HCT116 (cell line): ENCODE measurements at regions not wholly inside any gene's neighbourhood (a gene's known extent, or its start where the extent isn't known, plus 50 kb on each side); places are given as distances from the start of the nearest gene placed in this dataset.

Experiments
- ATAC-seq: fragments of 200-7000 bp; cut with Tn5 transposase; 2 replicates; pipeline ENCODE4 v1.9.1; 2020; ENCODE audit warnings: mild to moderate bottlenecking, moderate library complexity
- BruUV-seq: library from RNA; stranded (reverse); fragments of 400-500 nt; replicated peaks from 2 replicates; lab custom pipeline; 2021; lab: Mats Ljungman, UMichigan
- CTCF ChIA-PET: fragments of 300-600 bp; sonication (Branson Sonifier 250); formaldehyde crosslinking; loops from one replicate; lab custom pipeline; 2021; ENCODE audit warnings: antibody characterized with exemption; lab: Charles Lee
- POLR2A ChIA-PET: fragments of 300-600, 350-600 bp; sonication (Branson Sonifier 250); formaldehyde crosslinking; loops from one replicate; lab custom pipeline; 2021; ENCODE audit warnings: antibody characterized with exemption; lab: Charles Lee
- RAD21 ChIA-PET, 2 experiments: fragments of 300-600 bp; sonication (Branson Sonifier 250); formaldehyde crosslinking; loops; one replicate each; lab custom pipeline; 2023; ENCODE audit warnings: low total read pairs in 2 of 2; ENCODE audit not compliant: uncharacterized antibody in 2 of 2, unreplicated experiment in 2 of 2, low non-redundant PET in 1 of 2; lab: Charles Lee
- DNase-seq: peaks from one replicate; pipeline ENCODE4 v3.0.0-alpha.2; 2010; ENCODE audit warnings: low read depth, low spot score
- H2AFZ ChIP-seq: fragments of 200-600 bp; shearing (Covaris generic), sonication (generic); 2 replicates; pipeline ENCODE4 v1.6.1; 2017; ENCODE audit warnings: low read depth, mixed run types, mixed read lengths, antibody characterized with exemption, low read length; ENCODE audit not compliant: poor library complexity, severe bottlenecking
- H3K27ac ChIP-seq: 2 replicates; pipeline ENCODE4 v1.5.1; 2012; ENCODE audit warnings: low read depth, low read length
- H3K27me3 ChIP-seq: fragments of 200-600 bp; sonication (generic); 2 replicates; pipeline ENCODE4 v1.6.1; 2016; ENCODE audit warnings: mixed run types, low read length, mixed read lengths; ENCODE audit not compliant: insufficient read depth
- H3K36me3 ChIP-seq, 2 experiments: fragments of 200-500 bp in 1 of 2; fragments of 200-600 bp in 1 of 2; sonication (Bioruptor generic) in 1 of 2; sonication (generic) in 1 of 2; 2 replicates each; pipeline versions ENCODE4 v1.5.1 to v1.6.1; 2014 to 2016; ENCODE audit warnings: low read length in 2 of 2, inconsistent platforms in 1 of 2, mixed read lengths in 1 of 2, mixed run types in 1 of 2; ENCODE audit not compliant: insufficient read depth in 2 of 2, control insufficient read depth in 1 of 2
- H3K4me1 ChIP-seq, 2 experiments: fragments of 200-600 bp in 1 of 2; sonication (generic) in 1 of 2; 2 replicates each; pipeline versions ENCODE4 v1.5.1 to v1.6.1; 2012 to 2017; ENCODE audit warnings: low read length in 2 of 2, inconsistent platforms in 1 of 2, mild to moderate bottlenecking in 1 of 2, mixed read lengths in 1 of 2, mixed run types in 1 of 2, moderate library complexity in 1 of 2; ENCODE audit not compliant: insufficient read depth in 2 of 2, control insufficient read depth in 1 of 2
- H3K4me2 ChIP-seq: fragments of 200-600 bp; sonication (generic); 2 replicates; pipeline ENCODE4 v1.6.1; 2017; ENCODE audit warnings: mixed run types, low read length, mixed read lengths
- H3K4me3 ChIP-seq, 2 experiments: fragments of 200-600 bp in 1 of 2; sonication (generic) in 1 of 2; replicated peaks in 1 of 2; 2 replicates each; pipeline ENCODE4 v1.5.1; 2011 to 2016; ENCODE audit warnings: low read length in 2 of 2, control low read depth in 1 of 2, low read depth in 1 of 2, mild to moderate bottlenecking in 1 of 2, mixed read lengths in 1 of 2, mixed run types in 1 of 2
- H3K79me2 ChIP-seq: fragments of 200-600 bp; sonication (generic); 2 replicates; pipeline ENCODE4 v1.6.1; 2017; ENCODE audit warnings: mild to moderate bottlenecking, mixed run types, low read length, moderate library complexity, mixed read lengths; ENCODE audit not compliant: insufficient read depth
- H3K9ac ChIP-seq: fragments of 200-600 bp; sonication (generic); 2 replicates; pipeline ENCODE4 v1.6.1; 2016; ENCODE audit warnings: low read length, mixed read lengths
- H3K9me2 ChIP-seq: fragments of 200-600 bp; sonication (generic), shearing (Covaris generic); 2 replicates; pipeline ENCODE4 v1.6.1; 2017; ENCODE audit warnings: mixed run types, mild to moderate bottlenecking, moderate library complexity; ENCODE audit not compliant: insufficient read depth
- H3K9me3 ChIP-seq, 2 experiments: fragments of 200-500 bp in 1 of 2; fragments of 200-600 bp in 1 of 2; sonication (Bioruptor generic) in 1 of 2; sonication (generic) in 1 of 2; 2 replicates each; pipeline ENCODE4 v1.6.1; 2014 to 2017; ENCODE audit warnings: low read length in 2 of 2, mixed read lengths in 2 of 2, inconsistent platforms in 1 of 2, low read depth in 1 of 2, mild to moderate bottlenecking in 1 of 2, mixed run types in 1 of 2, moderate library complexity in 1 of 2; ENCODE audit not compliant: control insufficient read depth in 1 of 2, insufficient read depth in 1 of 2
- H4K20me1 ChIP-seq: fragments of 200-600 bp; sonication (generic), shearing (Covaris generic); 2 replicates; pipeline ENCODE4 v1.6.1; 2017; ENCODE audit warnings: mixed run types, mild to moderate bottlenecking, moderate library complexity; ENCODE audit not compliant: insufficient read depth
- CBX3 ChIP-seq: IDR thresholded peaks from 2 replicates; pipeline ENCODE4 v1.6.1; 2012; ENCODE audit warnings: low read depth
- CEBPB ChIP-seq: IDR thresholded peaks from 2 replicates; pipeline ENCODE4 v1.6.1; 2012; ENCODE audit warnings: low read depth
- EGR1 ChIP-seq: IDR thresholded peaks from 2 replicates; pipeline ENCODE4 v1.6.1; 2012; ENCODE audit warnings: low read depth
- ELF1 ChIP-seq: IDR thresholded peaks from 2 replicates; pipeline ENCODE4 v1.6.1; 2012; ENCODE audit warnings: low read depth, borderline replicate concordance
- EZH2 ChIP-seq: fragments of 200-600 bp; sonication (generic); IDR thresholded peaks from 2 replicates; pipeline ENCODE4 v1.6.1; 2017; ENCODE audit warnings: antibody characterized with exemption, mixed run types
- EZH2phosphoT487 ChIP-seq: fragments of 200-600 bp; IDR thresholded peaks from 2 replicates; pipeline ENCODE4 v1.6.1; 2018; ENCODE audit warnings: antibody characterized with exemption, borderline replicate concordance
- FOSL1 ChIP-seq: IDR thresholded peaks from 2 replicates; pipeline ENCODE4 v1.6.1; 2012; ENCODE audit warnings: low read depth
- JUND ChIP-seq: IDR thresholded peaks from 2 replicates; pipeline ENCODE4 v1.6.1; 2012
- POLR2A ChIP-seq: IDR thresholded peaks from 2 replicates; pipeline ENCODE4 v1.7.0; 2011; ENCODE audit warnings: borderline replicate concordance; ENCODE audit not compliant: insufficient read depth, insufficient read length; ENCODE audit errors: extremely low read depth
- RAD21 ChIP-seq: IDR thresholded peaks from 2 replicates; pipeline ENCODE4 v1.6.1; 2012; ENCODE audit warnings: low read depth, mild to moderate bottlenecking
- SIN3A ChIP-seq: IDR thresholded peaks from 2 replicates; pipeline ENCODE4 v1.6.1; 2012; ENCODE audit warnings: low read depth
- SP1 ChIP-seq: IDR thresholded peaks from 2 replicates; pipeline ENCODE4 v1.6.1; 2012; ENCODE audit warnings: low read depth
- SRF ChIP-seq: IDR thresholded peaks from 2 replicates; pipeline ENCODE4 v1.6.1; 2012; ENCODE audit warnings: low read depth
- TCF7L2 ChIP-seq: IDR thresholded peaks from 2 replicates; pipeline ENCODE4 v1.7.0; 2011; ENCODE audit warnings: borderline replicate concordance, inconsistent platforms; ENCODE audit not compliant: insufficient read depth, insufficient read length; ENCODE audit errors: extremely low read depth
- YY1 ChIP-seq: IDR thresholded peaks from 2 replicates; pipeline ENCODE4 v1.6.1; 2011; ENCODE audit warnings: low read length, low read depth, moderate library complexity, mild to moderate bottlenecking; ENCODE audit not compliant: insufficient replicate concordance; ENCODE audit errors: extremely low read depth
- intact Hi-C: fragments of 100-400 bp; cut with micrococcal nuclease; formaldehyde crosslinking; loops from 2 replicates; pipeline ENCODE4 v1.10.0; 2022
- TF ChIP-seq, protein P1 (sequence below): IDR thresholded peaks from 2 replicates; pipeline ENCODE4 v1.6.1; 2012
- TF ChIP-seq, protein P2 (sequence below): IDR thresholded peaks from 2 replicates; pipeline ENCODE4 v1.6.1; 2012
- TF ChIP-seq, protein P3 (sequence below): IDR thresholded peaks from 2 replicates; pipeline ENCODE4 v1.6.1; 2011; ENCODE audit warnings: mild to moderate bottlenecking, low read length, moderate library complexity; ENCODE audit not compliant: insufficient replicate concordance; ENCODE audit errors: extremely low read depth
- TF ChIP-seq, protein P4 (sequence below), 3 experiments: fragments of 200-600 bp in 1 of 3; sonication (generic) in 1 of 3; IDR thresholded peaks in 2 of 3; conservative IDR thresholded peaks in 1 of 3; 2 replicates each; pipeline ENCODE4 v1.5.1; 2012 to 2017; ENCODE audit warnings: low read depth in 2 of 3, low read length in 2 of 3, antibody characterized with exemption in 1 of 3, borderline replicate concordance in 1 of 3, control low read depth in 1 of 3, mild to moderate bottlenecking in 1 of 3, mixed read lengths in 1 of 3, mixed run types in 1 of 3, moderate library complexity in 1 of 3; ENCODE audit not compliant: insufficient read depth in 1 of 3

DNA sequence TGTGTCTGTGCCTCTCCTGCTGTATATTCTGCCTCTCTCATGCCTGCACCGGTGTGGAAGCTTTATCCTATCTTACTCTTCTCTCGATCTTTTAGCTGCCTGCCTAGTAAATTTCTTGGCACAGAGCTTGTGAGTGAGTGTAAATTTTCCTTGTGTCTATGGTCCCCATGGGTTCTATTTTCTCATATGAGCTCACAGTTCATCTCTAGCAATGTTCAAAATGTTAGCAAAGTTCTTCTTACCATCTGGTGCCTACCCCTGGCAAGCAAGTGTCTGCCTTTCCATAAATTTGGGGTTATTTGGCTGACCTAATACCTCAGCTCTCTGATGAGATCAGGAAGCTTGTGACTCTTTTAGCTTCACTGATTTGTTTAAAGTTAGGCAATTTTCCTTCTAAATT, 572.1 kb upstream of the BRINP3 start:
- TF ChIP-seq FOSL1 (no peak), EZH2 (no peak), RAD21 (no peak), JUND (no peak), EZH2phosphoT487 (no peak), EGR1 (no peak), POLR2A (no peak), SRF (no peak), SP1 (no peak), TCF7L2 (no peak), SIN3A (no peak), YY1 (no peak), CEBPB (no peak), ELF1 (no peak), CBX3 (no peak)
- TF ChIP-seq, protein P1, sequence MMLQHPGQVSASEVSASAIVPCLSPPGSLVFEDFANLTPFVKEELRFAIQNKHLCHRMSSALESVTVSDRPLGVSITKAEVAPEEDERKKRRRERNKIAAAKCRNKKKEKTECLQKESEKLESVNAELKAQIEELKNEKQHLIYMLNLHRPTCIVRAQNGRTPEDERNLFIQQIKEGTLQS, result no peak
- TF ChIP-seq, protein P2, sequence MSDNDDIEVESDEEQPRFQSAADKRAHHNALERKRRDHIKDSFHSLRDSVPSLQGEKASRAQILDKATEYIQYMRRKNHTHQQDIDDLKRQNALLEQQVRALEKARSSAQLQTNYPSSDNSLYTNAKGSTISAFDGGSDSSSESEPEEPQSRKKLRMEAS, result no peak
- TF ChIP-seq, protein P3, sequence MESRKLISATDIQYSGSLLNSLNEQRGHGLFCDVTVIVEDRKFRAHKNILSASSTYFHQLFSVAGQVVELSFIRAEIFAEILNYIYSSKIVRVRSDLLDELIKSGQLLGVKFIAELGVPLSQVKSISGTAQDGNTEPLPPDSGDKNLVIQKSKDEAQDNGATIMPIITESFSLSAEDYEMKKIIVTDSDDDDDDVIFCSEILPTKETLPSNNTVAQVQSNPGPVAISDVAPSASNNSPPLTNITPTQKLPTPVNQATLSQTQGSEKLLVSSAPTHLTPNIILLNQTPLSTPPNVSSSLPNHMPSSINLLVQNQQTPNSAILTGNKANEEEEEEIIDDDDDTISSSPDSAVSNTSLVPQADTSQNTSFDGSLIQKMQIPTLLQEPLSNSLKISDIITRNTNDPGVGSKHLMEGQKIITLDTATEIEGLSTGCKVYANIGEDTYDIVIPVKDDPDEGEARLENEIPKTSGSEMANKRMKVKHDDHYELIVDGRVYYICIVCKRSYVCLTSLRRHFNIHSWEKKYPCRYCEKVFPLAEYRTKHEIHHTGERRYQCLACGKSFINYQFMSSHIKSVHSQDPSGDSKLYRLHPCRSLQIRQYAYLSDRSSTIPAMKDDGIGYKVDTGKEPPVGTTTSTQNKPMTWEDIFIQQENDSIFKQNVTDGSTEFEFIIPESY, result no peak
- TF ChIP-seq, protein P4, sequence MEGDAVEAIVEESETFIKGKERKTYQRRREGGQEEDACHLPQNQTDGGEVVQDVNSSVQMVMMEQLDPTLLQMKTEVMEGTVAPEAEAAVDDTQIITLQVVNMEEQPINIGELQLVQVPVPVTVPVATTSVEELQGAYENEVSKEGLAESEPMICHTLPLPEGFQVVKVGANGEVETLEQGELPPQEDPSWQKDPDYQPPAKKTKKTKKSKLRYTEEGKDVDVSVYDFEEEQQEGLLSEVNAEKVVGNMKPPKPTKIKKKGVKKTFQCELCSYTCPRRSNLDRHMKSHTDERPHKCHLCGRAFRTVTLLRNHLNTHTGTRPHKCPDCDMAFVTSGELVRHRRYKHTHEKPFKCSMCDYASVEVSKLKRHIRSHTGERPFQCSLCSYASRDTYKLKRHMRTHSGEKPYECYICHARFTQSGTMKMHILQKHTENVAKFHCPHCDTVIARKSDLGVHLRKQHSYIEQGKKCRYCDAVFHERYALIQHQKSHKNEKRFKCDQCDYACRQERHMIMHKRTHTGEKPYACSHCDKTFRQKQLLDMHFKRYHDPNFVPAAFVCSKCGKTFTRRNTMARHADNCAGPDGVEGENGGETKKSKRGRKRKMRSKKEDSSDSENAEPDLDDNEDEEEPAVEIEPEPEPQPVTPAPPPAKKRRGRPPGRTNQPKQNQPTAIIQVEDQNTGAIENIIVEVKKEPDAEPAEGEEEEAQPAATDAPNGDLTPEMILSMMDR (IDR thresholded peaks at IDR 0.05 in 2 of 3, conservative IDR thresholded peaks at IDR 0.05 in 1 of 3; ENCODE audit: borderline replicate concordance in 1 of 3, insufficient read depth in 1 of 3, low read depth in 2 of 3, low read length in 2 of 3), result no peak
- Histone ChIP-seq H3K9me2 (no peaks in the 10 kb centered on the region), H3K9ac (no peak overlapping the region), H3K4me1 (no peaks in the 10 kb centered on the region), H3K27me3 (no peaks in the 10 kb centered on the region), H2AFZ (no peak overlapping the region), H3K79me2 (no peaks in the 10 kb centered on the region), H3K36me3 (no peaks in the 10 kb centered on the region), H3K27ac (no peak overlapping the region), H3K4me2 (no peak overlapping the region), H3K9me3 (no peaks in the 10 kb centered on the region), H4K20me1 (no peaks in the 10 kb centered on the region), H3K4me3 (no peak overlapping the region)
- RAD21 ChIA-PET, result no interaction called here
- POLR2A ChIA-PET, result no interaction called here
- no TSS peak for BruUV-seq
- intact Hi-C loops, result no loop called here
- no peak for ATAC-seq
- DNase-seq, result no peak
- CTCF ChIA-PET, result no interaction called here
